GM12892 (cell line): ENCODE measurements at regions not wholly inside any gene's neighbourhood (a gene's known extent, or its start where the extent isn't known, plus 50 kb on each side); places are given as distances from the start of the nearest gene placed in this dataset.

Source experiments
- POLR2A ChIP-seq: IDR thresholded peaks from 2 replicates; pipeline ENCODE4 v1.6.1; 2011; ENCODE audit warnings: low read depth, low read length, control low read depth
- POLR2AphosphoS5 ChIP-seq: IDR thresholded peaks from 2 replicates; pipeline ENCODE4 v1.6.1; 2011; ENCODE audit warnings: low read depth, low read length, control low read depth
- TAF1 ChIP-seq: IDR thresholded peaks from 2 replicates; pipeline ENCODE4 v1.6.1; 2011; ENCODE audit warnings: low read depth, mild to moderate bottlenecking, control low read depth, low read length, borderline replicate concordance

GRCh38 chr15:95843241-95843910 lies 487.1 kb upstream of the NR2F2 start:
- TF ChIP-seq TAF1 (no peak), POLR2A (no peak), POLR2AphosphoS5 (no peak)
